Adrenal gland (tissue), 9 donors: ENCODE measurements at regions not wholly inside any gene's neighbourhood (a gene's known extent, or its start where the extent isn't known, plus 50 kb on each side); places are given as distances from the start of the nearest gene placed in this dataset.

ENCODE experiments used
- DNase-seq, 7 donors: peaks; one replicate each; pipeline ENCODE4 v3.0.0-alpha.2; 2019 to 2020
- H3K27ac ChIP-seq, 5 donors: fragments of 200-600 bp; sonication (generic) in 4 of 5; 1 replicate in 3 of 5; 2 replicates in 2 of 5; pipeline versions ENCODE4 v1.5.1 to v1.8.0; 2016 to 2020; ENCODE audit warnings: mild to moderate bottlenecking in 1 of 5
- H3K27me3 ChIP-seq: fragments of 200-600 bp; 2 replicates; pipeline ENCODE4 v1.8.0; 2021
- H3K36me3 ChIP-seq, 2 donors: fragments of 200-600 bp; replicated peaks in 1 of 2; 1 replicate in 1 of 2; 2 replicates in 1 of 2; pipeline versions ENCODE4 v1.5.1 to v1.8.0; 2018 to 2022
- H3K4me1 ChIP-seq, 2 donors: fragments of 200-600 bp; replicated peaks in 1 of 2; 1 replicate in 1 of 2; 2 replicates in 1 of 2; pipeline versions ENCODE4 v1.5.1 to v1.8.0; 2018 to 2021
- H3K4me3 ChIP-seq, 4 donors: fragments of 200-600 bp; sonication (generic) in 3 of 4; one replicate each; pipeline ENCODE4 v1.5.1; 2016 to 2018
- H3K9me3 ChIP-seq, 3 donors: fragments of 200-600 bp; sonication (generic) in 1 of 3; replicated peaks in 1 of 3; 1 replicate in 2 of 3; 2 replicates in 1 of 3; pipeline versions ENCODE4 v1.5.1 to v1.8.0; 2016 to 2021
- CTCF ChIP-seq, 6 experiments: fragments of 450-650 bp in 4 of 6; fragments of 200-600 bp in 2 of 6; sonication (generic) in 1 of 6; IDR thresholded peaks; 1 replicate in 5 of 6; 2 replicates in 1 of 6; pipeline versions ENCODE4 v1.5.1 to v1.8.0; 2016 to 2021; ENCODE audit warnings: antibody characterized with exemption in 6 of 6, mild to moderate bottlenecking in 2 of 6, moderate library complexity in 1 of 6
- POLR2A ChIP-seq, 2 donors: fragments of 450-650 bp; IDR thresholded peaks; one replicate each; pipeline ENCODE4 v1.6.1; 2017; ENCODE audit warnings: antibody characterized with exemption in 2 of 2, mild to moderate bottlenecking in 2 of 2, moderate library complexity in 1 of 2
- WGBS, 4 donors: extraction: QIAGEN DNeasy Blood & Tissue Kit in 2 of 4; methylation state at CpG; one replicate each; pipeline versions ENCODE4 v1.1.5 to v1.1.7; 2013 to 2017; 5-methylcytosine and 5-hydroxymethylcytosine counted together
- intact Hi-C, 2 donors: fragments of 100-400 bp; cut with DNase I; formaldehyde crosslinking; loops; one replicate each; pipeline versions ENCODE4 v1.14.1 to v1.15.0; 2022 to 2023
- donor health status: healthy with polysubstance abuse.
- donor health status: Bipolar disorder and iron deficiency.
- donor health status: DM: yes; HTN: yes; CAD: no.
- donor health status: DM: no; HTN: no; CAD: no.
- donor health status: DM: no; HTN: no; CAD: no.

- H3K36me3 ChIP-seq, result no peaks in the 10 kb centered on the region
- no peak overlapping the region for H3K27ac ChIP-seq
- TF ChIP-seq CTCF (IDR thresholded peaks at IDR 0.05) (no peak), POLR2A (IDR thresholded peaks at IDR 0.05) (no peak)
- intact Hi-C loops, result no loop called here
- no peak for DNase-seq
- WGBS, 4 donors, result 82 to 95% (median 87%) methylated on average over 4 to 8 of the region's 8 CpGs
- H3K4me1 ChIP-seq, result no peaks in the 10 kb centered on the region
- H3K4me3 ChIP-seq, result no peak overlapping the region
- no peaks in the 10 kb centered on the region for H3K27me3 ChIP-seq
- no peaks in the 10 kb centered on the region for H3K9me3 ChIP-seq
Measured at GRCh38 chr11:44488165-44488965, 77.1 kb upstream of the CD82 start.

- Histone ChIP-seq H3K4me3 (no peak overlapping the region), H3K4me1 (no peaks in the 10 kb centered on the region), H3K27ac (no peak overlapping the region), H3K9me3 (no peaks in the 10 kb centered on the region), H3K27me3 (no peaks in the 10 kb centered on the region), H3K36me3 (no peaks in the 10 kb centered on the region)
- intact Hi-C loops, result no loop called here
- no peak for DNase-seq
- TF ChIP-seq POLR2A (IDR thresholded peaks at IDR 0.05) (no peak), CTCF (IDR thresholded peaks at IDR 0.05) (no peak)
Measured at GRCh38 chr11:44493383-44493782, 72.1 kb upstream of the CD82 start.

- Histone ChIP-seq H3K9me3 (no peaks in the 10 kb centered on the region), H3K4me1 (no peaks in the 10 kb centered on the region), H3K4me3 (no peak overlapping the region), H3K36me3 (no peaks in the 10 kb centered on the region), H3K27me3 (no peaks in the 10 kb centered on the region), H3K27ac (no peak overlapping the region)
- WGBS, 4 donors, result 85 to 97% (median 91%) methylated on average over 1 of the region's 1 CpG
- intact Hi-C loops, result no loop called here
- TF ChIP-seq POLR2A (IDR thresholded peaks at IDR 0.05), result no peak
- DNase-seq, result no peak
Measured at GRCh38 chr11:44493930-44494329, 71.5 kb upstream of the CD82 start.

GRCh38 chr11:44494785-44495184, 70.7 kb upstream of the CD82 start:
- H3K36me3 ChIP-seq, result no peaks in the 10 kb centered on the region
- DNase-seq, result no peak
- TF ChIP-seq POLR2A (IDR thresholded peaks at IDR 0.05) (no peak), CTCF (IDR thresholded peaks at IDR 0.05) (no peak)
- 75 to 84% (median 80%) methylated on average over 2 of the region's 2 CpGs for WGBS, 4 donors
- H3K9me3 ChIP-seq, result no peaks in the 10 kb centered on the region
- intact Hi-C loops, result no loop called here
- no peaks in the 10 kb centered on the region for H3K4me1 ChIP-seq
- no peaks in the 10 kb centered on the region for H3K27me3 ChIP-seq
- H3K27ac ChIP-seq, result no peak overlapping the region
- no peak overlapping the region for H3K4me3 ChIP-seq

GRCh38 chr11:44496391-44496790, 69.1 kb upstream of the CD82 start:
- Histone ChIP-seq H3K36me3 (no peaks in the 10 kb centered on the region), H3K4me1 (no peaks in the 10 kb centered on the region), H3K4me3 (no peak overlapping the region), H3K27me3 (no peaks in the 10 kb centered on the region), H3K9me3 (no peaks in the 10 kb centered on the region), H3K27ac (no peak overlapping the region)
- intact Hi-C loops, result no loop called here
- DNase-seq, result no peak
- TF ChIP-seq POLR2A (IDR thresholded peaks at IDR 0.05) (no peak), CTCF (IDR thresholded peaks at IDR 0.05) (no peak)
- WGBS, 4 donors, result 71 to 93% (median 90%) methylated on average over 3 of the region's 3 CpGs
